Mesodermal cell (in vitro differentiated cells): ENCODE measurements at regions not wholly inside any gene's neighbourhood (a gene's known extent, or its start where the extent isn't known, plus 50 kb on each side); places are given as distances from the start of the nearest gene placed in this dataset.
A peak's percentile ranks its signal among the peaks of the same experiment; 100 is the strongest.

ENCODE experiments used
- H3K27ac ChIP-seq: 2 replicates; pipeline ENCODE4 v1.7.0; 2013; ENCODE audit warnings: mild to moderate bottlenecking, low read depth, low read length, moderate library complexity; ENCODE audit not compliant: severe bottlenecking
- H3K36me3 ChIP-seq: 2 replicates; pipeline ENCODE4 v1.7.1; 2013; ENCODE audit warnings: mild to moderate bottlenecking, low read length, moderate library complexity; ENCODE audit not compliant: control insufficient read depth, insufficient read depth
- H3K4me1 ChIP-seq: one replicate; pipeline ENCODE4 v1.7.1; 2013; ENCODE audit warnings: mild to moderate bottlenecking, low read length; ENCODE audit not compliant: insufficient read depth, control insufficient read depth, poor library complexity, severe bottlenecking
- H3K4me3 ChIP-seq: 2 replicates; pipeline ENCODE4 v1.7.0; 2013; ENCODE audit warnings: low read length, control low read depth, mild to moderate bottlenecking; ENCODE audit not compliant: insufficient read depth, poor library complexity, severe bottlenecking; ENCODE audit errors: extremely low read depth
- H3K9me3 ChIP-seq: 2 replicates; pipeline ENCODE4 v1.7.1; 2013; ENCODE audit warnings: mild to moderate bottlenecking, low read length, moderate library complexity; ENCODE audit not compliant: control insufficient read depth
- WGBS, 2 experiments: methylation state at CpG; one replicate each; pipeline ENCODE4 v1.1.5; 2013; ENCODE audit warnings: missing lambda C conversion rate in 2 of 2; ENCODE audit not compliant: insufficient coverage in 2 of 2; 5-methylcytosine and 5-hydroxymethylcytosine counted together

DNA sequence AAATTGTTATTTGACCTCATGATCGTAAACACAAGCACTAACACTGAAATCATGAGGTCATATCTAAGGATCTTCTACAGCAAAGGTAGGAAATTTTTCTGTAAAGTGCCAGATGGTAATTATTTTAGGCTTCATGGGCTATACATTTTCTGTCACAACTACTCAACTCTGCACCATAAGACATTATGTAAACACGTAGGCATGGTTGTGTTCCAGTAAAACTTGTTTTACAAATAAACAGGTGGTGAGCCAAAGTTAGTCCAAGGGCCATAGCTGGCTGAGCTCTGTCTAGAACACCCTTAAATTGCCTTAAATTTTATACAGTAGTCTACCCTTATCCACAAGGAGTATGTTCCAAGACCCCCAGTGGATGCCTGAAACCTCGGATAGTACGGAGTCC, 147.3 kb upstream of the CYP1B1 start:
- Histone ChIP-seq H3K27ac (no peak overlapping the region), H3K4me3 (no peak overlapping the region), H3K4me1 (peaks cover 5% of the 10 kb centered on the region), H3K9me3 (peaks cover 4% of the 10 kb centered on the region), H3K36me3 (no peaks in the 10 kb centered on the region)
- no CpG with 5 or more reads among the region's 4 CpGs for WGBS, 2 experiments

DNA sequence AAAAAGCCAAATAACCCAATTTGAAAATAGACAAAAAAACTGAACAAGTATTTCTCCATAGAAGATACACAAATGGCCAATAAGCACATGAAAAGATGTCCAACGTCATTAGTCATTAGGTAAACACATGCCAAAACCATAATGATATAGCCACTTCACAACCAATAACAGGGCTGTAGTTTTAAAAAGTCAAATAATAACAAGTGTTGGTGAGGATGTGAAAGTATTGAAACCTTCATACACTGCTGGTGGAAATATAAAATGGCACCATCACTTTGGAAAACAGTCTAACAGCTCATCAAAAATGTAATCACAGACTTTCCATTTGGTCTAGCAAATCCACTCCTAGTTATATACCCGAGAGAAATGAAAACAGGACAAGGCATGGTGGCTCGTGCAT, 144.2 kb upstream of the CYP1B1 start:
- Histone ChIP-seq H3K9me3 (peaks cover 4% of the 10 kb centered on the region), H3K4me3 (no peak overlapping the region), H3K27ac (no peak overlapping the region), H3K36me3 (no peaks in the 10 kb centered on the region), H3K4me1 (peaks cover 6% of the 10 kb centered on the region)
- WGBS, 2 experiments, result 86 to 95% methylated on average over 2 of the region's 3 CpGs

DNA sequence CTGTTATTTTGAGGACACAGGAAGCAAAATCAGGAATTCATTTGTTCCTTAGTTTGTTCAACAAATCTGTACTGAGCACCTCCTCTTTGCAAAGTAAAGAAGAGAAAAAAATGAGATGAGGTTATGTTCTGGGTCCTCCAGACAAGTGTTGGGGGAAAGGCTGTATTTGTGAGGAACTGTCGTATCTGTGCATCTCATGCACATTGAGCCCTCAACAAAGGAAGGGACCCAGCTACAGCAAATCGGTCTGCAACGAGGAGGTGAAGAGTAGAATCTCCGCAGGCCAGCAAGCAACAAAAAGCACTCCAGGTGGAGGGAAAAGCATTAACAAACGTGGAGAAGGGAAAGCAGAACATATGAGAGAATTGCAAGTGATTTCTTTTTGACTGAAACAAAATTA, 143.0 kb upstream of the CYP1B1 start:
- 84 to 93% methylated on average over 5 of the region's 5 CpGs for WGBS, 2 experiments
- Histone ChIP-seq H3K4me1 (peaks cover 16% of the 10 kb centered on the region), H3K9me3 (peaks cover 4% of the 10 kb centered on the region), H3K4me3 (no peak overlapping the region), H3K27ac (no peak overlapping the region), H3K36me3 (no peaks in the 10 kb centered on the region)

DNA sequence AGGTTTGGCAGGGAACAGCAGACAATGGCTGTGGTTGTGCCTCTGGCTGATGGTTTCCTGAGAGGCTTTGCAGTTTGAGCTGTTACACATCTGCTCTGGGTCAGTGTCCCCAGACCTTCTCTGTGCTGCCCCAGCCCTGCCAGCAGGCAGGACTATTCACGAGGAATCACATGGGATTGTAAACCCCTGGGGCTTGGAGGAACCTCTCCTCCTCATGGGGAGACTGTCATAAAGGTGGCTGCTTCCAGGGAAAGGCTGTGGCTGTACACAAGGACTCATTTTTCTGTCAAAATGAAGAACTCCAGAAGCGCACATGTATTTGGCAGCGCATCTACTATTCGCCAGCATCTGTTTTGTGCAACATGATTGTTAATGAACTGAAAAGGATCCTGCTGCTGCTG, 142.6 kb upstream of the CYP1B1 start:
- WGBS, 2 experiments, result 88 to 93% methylated on average over 4 of the region's 4 CpGs
- no peak overlapping the region for H3K4me3 ChIP-seq
- peaks cover 16% of the 10 kb centered on the region for H3K4me1 ChIP-seq
- no peaks in the 10 kb centered on the region for H3K36me3 ChIP-seq
- no peak overlapping the region for H3K27ac ChIP-seq
- peaks cover 4% of the 10 kb centered on the region for H3K9me3 ChIP-seq

DNA sequence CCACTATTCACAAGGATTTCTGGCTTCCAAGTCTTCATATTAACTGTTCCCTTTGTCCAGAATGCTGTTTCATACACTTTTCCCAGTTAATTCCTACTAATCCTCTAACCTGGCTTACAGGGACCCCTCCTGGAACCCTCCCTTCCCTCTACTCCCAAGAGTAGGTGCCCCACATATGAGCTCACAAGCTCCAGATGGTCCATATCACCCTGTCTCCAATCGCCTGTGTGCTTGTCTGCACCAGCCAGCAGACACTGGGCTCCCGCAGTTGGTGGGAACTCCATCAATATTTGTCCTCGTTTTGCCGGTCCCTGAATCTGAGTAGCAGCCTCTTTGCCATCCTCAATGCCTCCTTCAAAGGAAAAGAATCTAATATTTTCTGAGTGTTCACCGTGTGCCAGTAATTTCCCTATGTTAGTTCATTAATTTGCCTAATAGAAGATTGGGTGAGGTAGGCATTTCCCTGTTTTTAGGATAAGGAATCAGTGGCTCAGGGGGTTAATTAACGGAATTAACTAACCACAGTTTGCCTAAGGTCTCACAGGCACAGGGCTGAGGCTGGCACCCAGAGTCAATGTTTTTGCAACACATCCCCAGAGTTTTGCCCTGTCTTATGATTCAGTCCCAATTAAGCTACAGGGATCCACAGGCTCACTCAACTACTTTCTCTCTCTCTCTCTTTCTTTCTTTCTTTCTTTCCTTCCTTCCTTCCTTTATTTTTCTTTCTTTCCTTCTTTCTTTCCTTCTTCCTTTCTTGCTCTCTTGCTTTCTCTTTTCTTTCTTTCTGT, 141.6 kb upstream of the CYP1B1 start:
- Histone ChIP-seq H3K4me3 (no peak overlapping the region), H3K9me3 (peaks cover 7% of the 10 kb centered on the region), H3K36me3 (no peaks in the 10 kb centered on the region), H3K27ac (no peak overlapping the region), H3K4me1 (peaks cover 16% of the 10 kb centered on the region)
- WGBS, 2 experiments, result 93 to 97% methylated on average over 5 of the region's 6 CpGs

DNA sequence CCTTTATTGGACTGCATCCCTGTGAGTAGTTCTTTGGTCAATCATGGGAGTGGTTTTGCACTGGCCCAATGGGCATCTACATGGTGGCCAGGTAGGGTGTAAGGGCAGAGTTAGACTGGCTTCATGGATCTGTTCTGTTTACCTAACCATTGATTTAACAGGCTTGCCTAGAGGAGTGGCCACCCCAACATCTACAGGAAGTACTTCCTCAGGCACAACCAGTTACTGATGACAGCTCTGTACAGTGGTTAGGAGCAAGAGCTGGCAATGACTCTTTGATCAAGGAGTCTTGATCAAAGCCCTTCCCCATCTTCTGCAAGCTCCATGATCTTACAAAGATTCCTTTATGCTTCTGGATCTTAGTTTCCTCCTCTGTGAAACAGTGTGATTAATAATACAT, 140.9 kb upstream of the CYP1B1 start:
- Histone ChIP-seq H3K36me3 (no peaks in the 10 kb centered on the region), H3K27ac (no peak overlapping the region), H3K4me1 (peaks cover 16% of the 10 kb centered on the region), H3K4me3 (no peak overlapping the region), H3K9me3 (peaks cover 9% of the 10 kb centered on the region)

DNA sequence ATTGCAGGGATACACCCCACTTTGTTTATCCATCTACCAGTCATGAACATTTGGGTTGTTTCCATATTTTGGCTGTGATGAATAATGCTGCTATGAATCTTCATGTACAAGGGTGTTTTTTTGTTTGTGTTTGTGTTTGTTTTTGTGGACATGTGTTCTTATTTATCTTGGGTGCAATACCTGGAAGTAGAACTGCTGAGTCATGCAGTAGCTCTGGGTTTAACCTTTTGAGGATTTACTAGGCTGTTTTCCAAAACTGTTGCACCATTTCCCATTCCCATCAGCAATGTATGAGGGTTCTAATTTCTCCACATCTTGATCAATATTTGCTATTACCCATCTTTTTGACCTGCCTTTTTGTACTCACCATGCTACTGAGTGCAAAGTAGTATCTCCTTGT, 140.0 kb upstream of the CYP1B1 start:
- no peaks in the 10 kb centered on the region for H3K36me3 ChIP-seq
- peaks cover 16% of the 10 kb centered on the region for H3K4me1 ChIP-seq
- H3K4me3 ChIP-seq, result no peak overlapping the region
- H3K27ac ChIP-seq, result no peak overlapping the region
- H3K9me3 ChIP-seq, result peaks cover 9% of the 10 kb centered on the region

DNA sequence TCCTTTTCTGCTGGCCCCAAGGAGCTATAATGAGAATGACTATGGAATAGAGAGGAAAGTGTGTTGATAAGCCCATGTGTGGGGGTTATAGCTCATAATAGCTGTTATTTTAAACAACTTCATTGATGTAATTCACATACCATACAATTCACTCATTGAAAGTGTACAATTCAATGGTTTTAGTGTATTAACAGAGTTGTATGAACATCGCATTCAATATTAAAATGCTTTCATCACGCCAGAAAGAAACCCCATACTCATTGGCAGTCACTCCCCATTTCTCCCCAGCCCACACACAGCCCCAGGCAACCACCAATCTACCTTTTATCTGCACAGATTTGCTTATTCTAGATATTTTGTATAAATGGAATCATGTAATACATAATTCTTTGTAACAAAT, 139.6 kb upstream of the CYP1B1 start:
- Histone ChIP-seq H3K4me3 (no peak overlapping the region), H3K27ac (no peak overlapping the region), H3K9me3 (peaks cover 9% of the 10 kb centered on the region), H3K36me3 (no peaks in the 10 kb centered on the region), H3K4me1 (peaks cover 16% of the 10 kb centered on the region)
- no CpG with 5 or more reads among the region's 2 CpGs for WGBS, 2 experiments

DNA sequence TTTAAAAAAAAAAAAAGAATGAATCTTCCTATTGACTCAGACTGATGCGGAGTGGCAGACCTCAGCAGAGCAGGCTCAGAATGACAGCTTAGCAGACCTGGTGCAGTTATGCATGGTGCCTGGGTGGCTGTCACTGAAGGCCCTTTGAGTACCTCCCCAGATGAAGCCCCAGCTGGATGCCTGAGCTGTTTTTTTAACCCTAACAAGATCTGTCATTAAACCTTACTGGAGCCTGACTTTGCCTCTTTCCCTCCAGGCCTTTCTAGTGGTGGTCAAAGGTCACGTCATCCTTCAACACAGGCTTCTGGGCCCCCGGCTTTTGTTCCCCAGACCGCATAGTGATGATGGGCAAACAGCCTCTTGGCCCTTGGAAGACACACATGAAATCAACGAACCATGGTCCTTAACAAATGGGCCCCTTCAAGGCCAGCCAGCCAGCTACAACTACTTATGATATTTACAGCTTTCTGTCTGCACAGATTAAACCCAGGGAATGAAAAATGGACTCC, 138.3 kb upstream of the CYP1B1 start:
- WGBS, 2 experiments, result 58 to 63% methylated on average over 4 to 5 of the region's 5 CpGs
- Histone ChIP-seq H3K36me3 (no peaks in the 10 kb centered on the region), H3K27ac (peak overlapping the region; percentile 32), H3K4me1 (peaks cover 16% of the 10 kb centered on the region), H3K4me3 (no peak overlapping the region), H3K9me3 (peaks cover 5% of the 10 kb centered on the region)

DNA sequence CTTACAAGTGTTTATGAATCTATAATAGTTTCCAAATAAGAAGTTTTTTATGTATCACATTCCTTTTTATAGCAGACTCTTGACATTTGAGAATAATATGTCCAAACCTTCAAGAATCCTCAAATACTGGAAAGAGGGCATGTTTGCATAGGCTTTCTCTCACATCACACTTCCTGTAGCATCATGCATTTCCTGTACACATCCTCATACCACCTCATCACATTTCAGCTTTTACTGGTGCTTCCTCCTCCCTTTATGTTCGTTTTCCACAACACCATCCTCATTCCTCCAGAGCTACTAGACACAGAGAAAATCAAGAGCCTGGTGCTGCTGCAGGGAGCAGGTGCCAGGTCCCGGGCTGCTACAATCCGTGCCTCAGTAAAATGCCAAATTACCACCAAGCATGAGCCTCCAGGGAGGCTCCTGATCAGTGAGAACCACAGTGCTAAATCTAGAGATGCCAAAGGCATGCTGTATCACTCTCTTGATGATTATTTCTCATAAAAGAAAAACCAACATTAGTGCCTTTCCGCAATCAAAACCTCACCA, 137.7 kb upstream of the CYP1B1 start:
- 77 to 84% methylated on average over 3 of the region's 4 CpGs for WGBS, 2 experiments
- no peaks in the 10 kb centered on the region for H3K36me3 ChIP-seq
- H3K4me3 ChIP-seq, result no peak overlapping the region
- peaks cover 5% of the 10 kb centered on the region for H3K9me3 ChIP-seq
- H3K4me1 ChIP-seq, result peaks cover 14% of the 10 kb centered on the region
- no peak overlapping the region for H3K27ac ChIP-seq

DNA sequence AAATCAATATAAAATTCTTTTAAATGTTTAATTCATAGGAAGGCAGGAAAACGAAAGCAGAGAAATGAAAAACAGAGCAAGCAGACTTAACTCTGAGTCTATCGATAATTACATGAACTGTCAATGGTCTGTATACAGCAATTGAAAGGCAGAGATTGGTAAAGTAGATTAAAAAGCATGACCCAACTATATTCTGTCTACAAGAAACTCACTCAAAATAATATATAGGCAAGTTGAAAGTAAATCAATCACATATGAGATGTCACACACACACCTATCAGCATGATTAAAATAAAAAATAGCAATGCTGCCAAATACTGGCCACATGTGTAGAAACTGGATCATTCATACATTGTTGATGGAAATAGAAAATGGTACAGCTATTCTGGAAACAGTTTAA, 136.4 kb upstream of the CYP1B1 start:
- peaks cover 5% of the 10 kb centered on the region for H3K9me3 ChIP-seq
- H3K4me3 ChIP-seq, result no peak overlapping the region
- WGBS, 2 experiments, result no CpG with 5 or more reads among the region's 2 CpGs
- no peaks in the 10 kb centered on the region for H3K36me3 ChIP-seq
- no peak overlapping the region for H3K27ac ChIP-seq
- peaks cover 11% of the 10 kb centered on the region for H3K4me1 ChIP-seq
